ENCODE measurements at regions not wholly inside any gene's neighbourhood (a gene's known extent, or its start where the extent isn't known, plus 50 kb on each side); places are given as distances from the start of the nearest gene placed in this dataset.

DNA sequence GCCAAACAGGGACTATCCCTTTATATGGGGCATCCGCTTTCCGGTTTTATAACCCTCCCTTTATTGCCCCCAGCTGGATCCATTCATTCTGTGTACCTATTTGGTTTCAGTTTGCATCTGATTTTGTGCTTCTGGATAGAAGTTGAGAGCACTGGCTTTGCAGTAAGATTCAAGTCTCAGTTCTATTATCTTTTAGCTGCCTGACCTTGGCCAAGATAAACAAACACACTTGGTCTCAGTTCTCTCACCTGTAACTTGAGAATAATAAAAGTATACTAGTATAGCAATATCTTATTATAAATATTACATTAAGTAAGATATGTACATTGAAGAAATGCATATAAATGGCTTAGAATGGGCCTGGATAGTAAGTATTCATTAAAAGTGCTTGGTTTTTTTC lies 182.4 kb upstream of the TSHZ2 start:
- H3K4me2 ChIP-seq (ENCODE audit: low read length) = no peak overlapping the region
- ATAC-seq = no peak
- H3K9me2 ChIP-seq (replicated peaks; ENCODE audit: low read length) = no peaks in the 10 kb centered on the region
- H3K36me3 ChIP-seq (ENCODE audit: low read depth, low read length) = no peaks in the 10 kb centered on the region
- H3K9ac ChIP-seq (ENCODE audit: low read length) = no peak overlapping the region
- TF ChIP-seq, protein P1, sequence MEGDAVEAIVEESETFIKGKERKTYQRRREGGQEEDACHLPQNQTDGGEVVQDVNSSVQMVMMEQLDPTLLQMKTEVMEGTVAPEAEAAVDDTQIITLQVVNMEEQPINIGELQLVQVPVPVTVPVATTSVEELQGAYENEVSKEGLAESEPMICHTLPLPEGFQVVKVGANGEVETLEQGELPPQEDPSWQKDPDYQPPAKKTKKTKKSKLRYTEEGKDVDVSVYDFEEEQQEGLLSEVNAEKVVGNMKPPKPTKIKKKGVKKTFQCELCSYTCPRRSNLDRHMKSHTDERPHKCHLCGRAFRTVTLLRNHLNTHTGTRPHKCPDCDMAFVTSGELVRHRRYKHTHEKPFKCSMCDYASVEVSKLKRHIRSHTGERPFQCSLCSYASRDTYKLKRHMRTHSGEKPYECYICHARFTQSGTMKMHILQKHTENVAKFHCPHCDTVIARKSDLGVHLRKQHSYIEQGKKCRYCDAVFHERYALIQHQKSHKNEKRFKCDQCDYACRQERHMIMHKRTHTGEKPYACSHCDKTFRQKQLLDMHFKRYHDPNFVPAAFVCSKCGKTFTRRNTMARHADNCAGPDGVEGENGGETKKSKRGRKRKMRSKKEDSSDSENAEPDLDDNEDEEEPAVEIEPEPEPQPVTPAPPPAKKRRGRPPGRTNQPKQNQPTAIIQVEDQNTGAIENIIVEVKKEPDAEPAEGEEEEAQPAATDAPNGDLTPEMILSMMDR (conservative IDR thresholded peaks at IDR 0.05; ENCODE audit: low read depth, low read length) = no peak
- TF ChIP-seq EZH2 (IDR thresholded peaks at IDR 0.05; ENCODE audit: low read length, unreplicated experiment) (no peak), EZH2phosphoT487 (IDR thresholded peaks at IDR 0.05; ENCODE audit: borderline replicate concordance, low read length) (no peak)
- peaks cover 19% of the 10 kb centered on the region; the same call in 1 of the 2 replicates for H3K27me3 ChIP-seq (ENCODE audit: low read length)
- H3K4me3 ChIP-seq (ENCODE audit: low read length) = no peak overlapping the region
- H4K20me1 ChIP-seq (ENCODE audit: low read length) = no peaks in the 10 kb centered on the region
- H3K9me3 ChIP-seq (ENCODE audit: low read length) = 0 out of 2 replicates have a peak, but pooled peaks cover 6% of the 10 kb centered on the region
- ChIA-PET CTCF (no interaction called here), POLR2A (ENCODE audit: unreplicated experiment) (no interaction called here)
- no TSS peak for BruUV-seq (replicated peaks)
- no peak overlapping the region for H3K27ac ChIP-seq (ENCODE audit: low read length)
- no peak overlapping the region for H2AFZ ChIP-seq (ENCODE audit: low read length)
- H3F3A ChIP-seq (ENCODE audit: low read length, unreplicated experiment) = no peaks in the 10 kb centered on the region
- intact Hi-C loops (cut with micrococcal nuclease) = loop anchor here (5.0 kb wide), 1 partner anchor 147 kb away; no protein-coding TSS in a partner anchor
- DNase-seq = no peak
- no peaks in the 10 kb centered on the region for H3K79me2 ChIP-seq (ENCODE audit: low read length)
- H3K4me1 ChIP-seq (ENCODE audit: insufficient read depth, low read length) = no peaks in the 10 kb centered on the region

DNA sequence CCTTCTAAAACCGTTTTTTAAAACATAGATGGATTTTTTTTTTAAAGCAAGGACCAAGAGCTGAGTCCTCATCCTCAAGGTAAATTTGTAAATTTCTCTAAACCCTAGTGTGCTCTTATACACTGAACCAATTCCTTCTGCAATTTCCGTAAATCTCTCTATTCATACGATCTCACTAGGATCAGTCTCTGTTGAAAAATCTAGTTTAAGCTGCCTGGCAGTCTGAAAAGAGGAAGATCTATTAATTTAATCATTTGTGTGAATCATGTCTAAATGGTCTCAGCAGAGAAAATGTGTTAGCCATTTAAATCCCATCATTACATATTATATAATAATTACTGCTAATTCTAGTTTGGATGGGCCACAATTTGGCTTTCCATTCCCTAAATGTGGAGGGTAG lies 184.2 kb upstream of the TSHZ2 start:
- ATAC-seq (no peak), DNase-seq (no peak)
- Histone ChIP-seq H3K9ac (ENCODE audit: low read length) (no peak overlapping the region), H3K27ac (ENCODE audit: low read length) (no peak overlapping the region), H3K9me2 (replicated peaks; ENCODE audit: low read length) (no peaks in the 10 kb centered on the region), H3K4me1 (ENCODE audit: insufficient read depth, low read length) (no peaks in the 10 kb centered on the region), H3K9me3 (ENCODE audit: low read length) (0 out of 2 replicates have a peak, but pooled peaks cover 6% of the 10 kb centered on the region), H4K20me1 (ENCODE audit: low read length) (no peaks in the 10 kb centered on the region), H3K36me3 (ENCODE audit: low read depth, low read length) (no peaks in the 10 kb centered on the region), H3K27me3 (ENCODE audit: low read length) (peaks cover 13% of the 10 kb centered on the region; the same call in 1 of the 2 replicates), H3K4me2 (ENCODE audit: low read length) (no peak overlapping the region), H2AFZ (ENCODE audit: low read length) (no peak overlapping the region), H3F3A (ENCODE audit: low read length, unreplicated experiment) (no peaks in the 10 kb centered on the region), H3K79me2 (ENCODE audit: low read length) (no peaks in the 10 kb centered on the region), H3K4me3 (ENCODE audit: low read length) (no peak overlapping the region)
- POLR2A ChIA-PET (ENCODE audit: unreplicated experiment) = no interaction called here
- intact Hi-C loops (cut with micrococcal nuclease) = loop anchor here (5.0 kb wide), 1 partner anchor 146 kb away; no protein-coding TSS in a partner anchor
- TF ChIP-seq, protein P1 (conservative IDR thresholded peaks at IDR 0.05; ENCODE audit: low read depth, low read length) = no peak
- no peak for TF ChIP-seq EZH2phosphoT487 (IDR thresholded peaks at IDR 0.05; ENCODE audit: borderline replicate concordance, low read length)
- no peak for TF ChIP-seq EZH2 (IDR thresholded peaks at IDR 0.05; ENCODE audit: low read length, unreplicated experiment)
- no TSS peak for BruUV-seq (replicated peaks)
- CTCF ChIA-PET = no interaction called here

DNA sequence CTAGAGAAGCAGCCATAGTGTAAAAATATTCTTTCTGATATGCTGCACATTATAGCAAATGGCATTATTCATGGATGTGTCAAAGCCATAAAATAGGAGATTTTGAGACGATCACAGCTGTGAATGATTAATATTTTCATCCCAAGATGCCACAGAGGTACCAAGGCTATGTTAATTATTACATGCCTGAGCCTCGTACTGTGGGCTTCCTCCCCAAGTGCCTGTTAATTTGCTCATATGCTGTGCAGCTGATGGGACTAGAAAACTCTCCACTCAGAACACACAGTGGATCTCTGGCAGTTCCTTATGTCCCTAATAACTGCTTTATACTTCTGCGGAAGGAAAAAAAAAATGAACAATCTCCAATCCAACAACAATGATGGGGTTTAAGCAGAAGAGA lies 184.9 kb upstream of the TSHZ2 start:
- Histone ChIP-seq H2AFZ (ENCODE audit: low read length) (no peak overlapping the region), H4K20me1 (ENCODE audit: low read length) (no peaks in the 10 kb centered on the region), H3K9me2 (replicated peaks; ENCODE audit: low read length) (no peaks in the 10 kb centered on the region), H3K36me3 (ENCODE audit: low read depth, low read length) (no peaks in the 10 kb centered on the region), H3K79me2 (ENCODE audit: low read length) (no peaks in the 10 kb centered on the region), H3K27me3 (ENCODE audit: low read length) (peaks cover 13% of the 10 kb centered on the region; the same call in 1 of the 2 replicates), H3K9ac (ENCODE audit: low read length) (no peak overlapping the region), H3K27ac (ENCODE audit: low read length) (no peak overlapping the region), H3K4me3 (ENCODE audit: low read length) (no peak overlapping the region), H3K4me2 (ENCODE audit: low read length) (no peak overlapping the region), H3F3A (ENCODE audit: low read length, unreplicated experiment) (no peaks in the 10 kb centered on the region), H3K9me3 (ENCODE audit: low read length) (0 out of 2 replicates have a peak, but pooled peaks cover 13% of the 10 kb centered on the region), H3K4me1 (ENCODE audit: insufficient read depth, low read length) (no peaks in the 10 kb centered on the region)
- ChIA-PET POLR2A (ENCODE audit: unreplicated experiment) (no interaction called here), CTCF (no interaction called here)
- no TSS peak for BruUV-seq (replicated peaks)
- no peak for TF ChIP-seq EZH2phosphoT487 (IDR thresholded peaks at IDR 0.05; ENCODE audit: borderline replicate concordance, low read length)
- TF ChIP-seq, protein P1 (conservative IDR thresholded peaks at IDR 0.05; ENCODE audit: low read depth, low read length) = no peak
- TF ChIP-seq EZH2 (IDR thresholded peaks at IDR 0.05; ENCODE audit: low read length, unreplicated experiment) = no peak
- no peak for ATAC-seq
- DNase-seq = no peak
- intact Hi-C loops (cut with micrococcal nuclease) = loop anchor here (5.0 kb wide), 1 partner anchor 145 kb away; no protein-coding TSS in a partner anchor
